HG03039 (cell line): ENCODE measurements at regions not wholly inside any gene's neighbourhood (a gene's known extent, or its start where the extent isn't known, plus 50 kb on each side); places are given as distances from the start of the nearest gene placed in this dataset.

Experiments
- ATAC-seq: cut with Tn5 transposase; IDR thresholded peaks from one replicate; pipeline ENCODE4 v1.9.1; 2021; ENCODE audit warnings: mild to moderate bottlenecking, moderate library complexity; ENCODE audit not compliant: unreplicated experiment

- ATAC-seq, result no peak
Measured at GRCh38 chr2:8016688-8017087, 665.2 kb upstream of the ID2 start.

- ATAC-seq, result no peak
Measured at GRCh38 chr2:8018956-8019355, 662.9 kb upstream of the ID2 start.

GRCh38 chr2:8019934-8020333 lies 661.9 kb upstream of the ID2 start:
- ATAC-seq, result no peak

GRCh38 chr2:8021921-8022320 lies 659.9 kb upstream of the ID2 start:
- no peak for ATAC-seq

- no peak for ATAC-seq
Measured at GRCh38 chr2:8022908-8023640, 658.8 kb upstream of the ID2 start.

GRCh38 chr2:8024506-8024905 lies 657.4 kb upstream of the ID2 start:
- no peak for ATAC-seq

GRCh38 chr2:8026381-8026780 lies 655.5 kb upstream of the ID2 start:
- no peak for ATAC-seq

- no peak for ATAC-seq
Measured at GRCh38 chr2:8027387-8027786, 654.5 kb upstream of the ID2 start.

GRCh38 chr2:8028036-8028435 lies 653.8 kb upstream of the ID2 start:
- no peak for ATAC-seq

GRCh38 chr2:8028436-8028835 lies 653.4 kb upstream of the ID2 start:
- no peak for ATAC-seq

GRCh38 chr2:8028981-8029380 lies 652.9 kb upstream of the ID2 start:
- ATAC-seq, result no peak

GRCh38 chr2:8030573-8031303 lies 651.1 kb upstream of the ID2 start:
- no peak for ATAC-seq

GRCh38 chr2:8031370-8031769 lies 650.5 kb upstream of the ID2 start:
- no peak for ATAC-seq

GRCh38 chr2:8033546-8034096 lies 648.2 kb upstream of the ID2 start:
- no peak for ATAC-seq

- ATAC-seq, result peak; percentile 65
Measured at GRCh38 chr2:8036366-8036765, 645.5 kb upstream of the ID2 start.

GRCh38 chr2:8039732-8040131 lies 642.1 kb upstream of the ID2 start:
- ATAC-seq, result no peak

GRCh38 chr2:8043295-8043694 lies 638.6 kb upstream of the ID2 start:
- no peak for ATAC-seq

GRCh38 chr2:8044046-8044594 lies 637.7 kb upstream of the ID2 start:
- ATAC-seq, result no peak

- ATAC-seq, result no peak
Measured at GRCh38 chr2:8045081-8045614, 636.7 kb upstream of the ID2 start.

GRCh38 chr2:8046849-8047248 lies 635.0 kb upstream of the ID2 start:
- ATAC-seq, result no peak

GRCh38 chr2:8049176-8049575 lies 632.7 kb upstream of the ID2 start:
- ATAC-seq, result no peak
